Fibroblast of gingiva (primary cell): ENCODE measurements at regions not wholly inside any gene's neighbourhood (a gene's known extent, or its start where the extent isn't known, plus 50 kb on each side); places are given as distances from the start of the nearest gene placed in this dataset.

Experiments
- DNase-seq: peaks from one replicate; pipeline ENCODE4 v3.0.0-alpha.2; 2011; ENCODE audit warnings: low read depth

GRCh38 chr9:89865981-89866380, 261.2 kb downstream of the GADD45G start:
- DNase-seq = no peak

DNA sequence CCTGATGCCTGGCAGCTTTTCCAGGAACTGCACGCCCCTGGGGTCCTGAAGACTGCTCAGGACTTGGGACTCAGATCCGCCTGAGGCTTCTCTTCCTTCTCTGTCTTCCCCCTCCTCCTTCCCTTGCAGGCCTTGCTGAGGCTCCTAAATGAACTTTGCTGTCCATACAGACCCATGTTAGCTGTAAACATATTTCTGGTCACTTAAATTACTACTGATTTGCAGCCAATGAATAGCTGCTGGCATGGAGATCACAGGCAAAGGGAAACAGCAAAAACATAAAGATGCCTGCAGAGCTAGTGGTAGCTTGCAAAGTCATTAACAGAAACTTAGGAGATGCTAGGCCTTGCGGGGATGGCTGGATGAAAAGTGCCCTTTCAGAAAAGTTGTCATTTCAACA, 261.9 kb downstream of the GADD45G start:
- no peak for DNase-seq

DNA sequence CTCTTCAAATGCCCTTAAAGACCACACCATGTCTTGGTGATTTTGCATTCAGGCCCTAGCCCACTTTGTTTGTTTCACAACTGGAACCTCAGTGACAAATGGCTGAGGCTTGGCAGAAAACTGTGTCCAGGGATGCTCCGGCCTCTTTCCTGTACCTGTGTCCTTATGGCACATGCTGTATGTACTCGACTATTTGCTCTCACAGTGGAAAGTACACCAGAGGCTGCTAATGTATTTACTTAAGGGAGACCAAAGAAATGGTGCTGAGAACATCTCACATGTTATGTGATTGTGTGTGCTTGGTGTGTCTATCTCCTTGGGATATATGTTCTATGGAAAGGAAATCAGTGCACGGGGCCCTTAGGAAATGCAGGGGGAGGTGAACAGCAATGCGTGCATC, 263.3 kb downstream of the GADD45G start:
- no peak for DNase-seq

GRCh38 chr9:89869793-89870580, 265.2 kb downstream of the GADD45G start:
- no peak for DNase-seq

DNA sequence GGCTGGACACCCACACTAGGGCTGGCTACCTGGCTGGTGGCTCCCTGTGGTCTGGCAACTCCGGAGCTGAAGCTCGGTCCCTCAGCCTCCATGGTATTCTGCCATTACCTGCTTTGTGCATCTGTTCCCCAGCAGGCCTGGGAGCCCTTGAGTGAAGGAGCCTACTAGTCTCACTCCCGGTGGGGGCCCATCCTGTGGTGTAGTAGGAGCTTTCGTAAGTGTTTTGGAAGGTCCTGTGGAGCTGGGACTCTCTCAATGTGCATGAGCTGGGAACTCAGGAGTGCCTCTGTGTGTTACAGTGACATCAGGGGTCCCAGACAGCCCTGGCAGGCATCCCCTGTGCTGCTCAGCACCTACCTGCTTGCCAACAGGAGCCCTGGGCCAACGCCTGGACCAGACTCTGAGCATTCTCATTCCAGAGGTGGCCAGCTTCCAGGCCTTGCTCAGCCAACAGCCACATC, 267.1 kb downstream of the GADD45G start:
- no peak for DNase-seq

- no peak for DNase-seq
Observed at GRCh38 chr9:89872426-89872912, 267.7 kb downstream of the GADD45G start.

DNA sequence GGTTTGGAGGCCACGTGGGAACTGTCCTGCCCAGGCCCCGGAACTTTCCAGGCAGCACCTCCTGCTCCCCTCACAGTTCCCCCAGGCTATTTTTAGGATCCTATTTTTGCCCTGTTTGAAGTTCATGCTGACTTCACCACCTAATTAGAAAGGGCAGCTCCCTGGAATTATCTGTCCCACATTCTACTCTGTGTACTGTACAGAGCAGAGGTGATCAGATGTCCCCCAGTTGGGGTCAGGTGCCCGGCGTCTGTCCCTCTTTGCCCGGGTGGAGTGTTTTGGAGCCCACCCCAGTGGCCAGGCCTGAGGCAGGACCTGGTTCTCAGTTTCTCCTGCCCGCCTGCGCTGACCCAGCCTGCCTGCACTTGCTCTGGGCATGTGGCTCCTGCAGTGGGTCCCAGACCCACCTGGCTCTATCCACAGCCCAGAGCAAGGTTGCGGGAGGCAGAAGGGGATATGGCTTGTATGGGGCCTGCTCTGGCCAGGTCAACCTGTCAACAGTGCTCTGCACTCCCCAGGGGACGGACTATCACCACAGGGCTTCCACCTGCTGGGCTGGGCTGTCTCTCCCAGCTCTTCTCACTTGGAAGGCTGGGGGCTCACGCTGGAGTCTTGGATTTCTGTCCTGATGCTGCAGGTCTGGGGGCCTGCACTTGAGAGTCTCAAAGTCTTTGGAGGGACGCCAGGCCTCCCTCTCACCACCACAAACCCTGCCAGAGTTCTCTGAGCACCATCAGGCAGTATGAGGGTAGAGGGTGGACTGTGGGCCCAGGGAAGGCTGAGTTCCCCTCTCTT, 268.3 kb downstream of the GADD45G start:
- no peak for DNase-seq

DNA sequence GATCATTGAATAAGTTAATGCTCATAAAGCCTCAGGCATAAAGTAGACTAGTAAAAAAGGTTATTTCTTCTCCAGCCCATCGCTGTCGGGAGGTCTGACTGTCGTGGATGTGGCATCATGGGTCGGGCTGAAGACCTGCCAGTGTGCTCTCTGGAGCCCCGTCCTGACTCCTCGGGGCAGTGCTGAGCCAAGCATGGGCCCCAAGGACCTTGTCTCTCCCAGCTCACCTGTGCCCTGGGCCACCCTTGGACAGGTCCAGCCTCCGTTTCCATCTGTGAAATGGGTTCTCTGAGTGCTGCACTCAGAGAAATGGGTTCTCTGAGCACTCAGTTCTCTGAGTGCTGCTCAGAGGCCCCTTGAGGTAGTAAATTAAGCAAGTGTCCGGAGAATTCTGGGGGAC, 269.0 kb downstream of the GADD45G start:
- no peak for DNase-seq

GRCh38 chr9:89874351-89875321, 269.8 kb downstream of the GADD45G start:
- no peak for DNase-seq

- DNase-seq = no peak
Observed at GRCh38 chr9:89877051-89878002, 272.5 kb downstream of the GADD45G start.

DNA sequence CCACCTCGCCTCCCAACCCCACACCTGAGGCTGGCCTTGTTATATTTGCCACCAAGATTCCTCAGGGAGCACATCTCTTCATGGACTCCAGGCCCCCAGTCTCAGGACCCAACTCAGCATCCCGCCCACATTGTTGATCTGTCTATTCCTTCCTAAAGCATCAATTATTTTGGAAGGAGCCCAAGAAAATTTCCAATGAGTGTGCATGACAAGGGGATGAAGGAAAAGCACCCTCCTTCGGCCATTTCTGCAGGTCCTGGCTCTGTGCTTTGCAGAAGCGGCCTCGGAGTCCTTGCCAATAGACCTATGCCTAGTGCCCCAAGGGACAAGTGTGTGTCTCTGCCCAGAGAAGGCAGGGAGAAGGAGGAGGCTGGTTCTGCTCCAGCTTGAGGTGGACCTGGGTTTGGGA, 273.2 kb downstream of the GADD45G start:
- no peak for DNase-seq

GRCh38 chr9:89878687-89879086, 273.9 kb downstream of the GADD45G start:
- DNase-seq = no peak

GRCh38 chr9:89879276-89879675, 274.5 kb downstream of the GADD45G start:
- no peak for DNase-seq

DNA sequence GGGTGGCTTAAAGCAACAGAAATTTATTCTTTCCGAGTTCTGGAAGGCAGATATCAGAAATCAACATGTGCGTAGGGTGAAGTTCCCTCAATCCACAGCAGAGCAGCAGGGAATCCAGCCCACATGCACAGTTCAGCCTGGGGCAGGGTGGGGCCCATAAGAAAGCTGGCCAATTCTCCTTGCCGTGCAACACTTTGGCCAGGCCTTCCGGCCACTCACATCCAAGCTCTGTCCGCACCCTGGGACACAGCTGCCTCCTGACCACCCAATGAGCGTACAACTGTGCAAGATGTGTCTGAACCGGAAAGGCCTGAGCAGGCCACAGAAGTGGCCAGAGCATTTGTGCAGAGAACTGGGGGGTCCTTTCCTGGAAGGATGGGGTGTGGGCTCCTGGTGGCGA, 274.9 kb downstream of the GADD45G start:
- no peak for DNase-seq

DNA sequence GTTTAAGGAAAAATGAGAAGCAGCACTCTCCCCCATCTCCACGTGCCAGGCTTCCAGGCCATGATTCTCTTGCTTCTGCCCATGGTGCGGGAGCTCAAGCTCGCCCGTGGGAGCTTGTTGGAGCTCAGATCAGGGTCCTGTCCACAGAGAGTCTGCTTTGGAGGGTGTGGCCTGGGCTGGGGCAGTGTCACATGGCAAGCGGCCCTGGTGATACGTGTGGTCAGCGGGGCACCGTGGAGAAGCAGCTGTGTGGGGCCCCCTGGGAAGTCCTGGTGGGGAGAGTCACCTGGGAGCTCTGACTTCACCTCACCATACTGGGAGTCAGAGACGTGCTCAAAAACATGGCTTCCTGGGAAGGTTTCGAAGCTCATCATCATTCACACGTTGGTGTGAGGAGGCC, 275.3 kb downstream of the GADD45G start:
- DNase-seq = no peak

DNA sequence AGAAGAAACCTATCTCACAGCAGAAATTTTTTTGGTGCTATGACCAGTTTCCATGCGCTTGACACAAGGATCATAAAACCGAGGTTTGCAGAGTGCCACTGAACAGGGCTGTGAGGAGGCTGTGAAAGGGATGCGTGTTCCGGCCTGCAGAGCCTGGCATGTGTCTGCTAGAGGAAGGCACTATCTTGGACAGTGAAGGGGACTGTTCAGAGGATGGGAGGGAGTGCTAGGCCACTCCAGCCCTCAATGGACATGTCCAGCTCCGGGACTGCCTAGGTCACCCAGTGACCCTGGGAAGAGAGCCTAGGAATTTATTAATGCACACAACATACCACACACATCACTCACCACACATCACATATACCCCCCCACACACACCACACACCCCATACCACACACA, 275.9 kb downstream of the GADD45G start:
- no peak for DNase-seq

- no peak for DNase-seq
Observed at GRCh38 chr9:89881431-89881830, 276.6 kb downstream of the GADD45G start.

DNA sequence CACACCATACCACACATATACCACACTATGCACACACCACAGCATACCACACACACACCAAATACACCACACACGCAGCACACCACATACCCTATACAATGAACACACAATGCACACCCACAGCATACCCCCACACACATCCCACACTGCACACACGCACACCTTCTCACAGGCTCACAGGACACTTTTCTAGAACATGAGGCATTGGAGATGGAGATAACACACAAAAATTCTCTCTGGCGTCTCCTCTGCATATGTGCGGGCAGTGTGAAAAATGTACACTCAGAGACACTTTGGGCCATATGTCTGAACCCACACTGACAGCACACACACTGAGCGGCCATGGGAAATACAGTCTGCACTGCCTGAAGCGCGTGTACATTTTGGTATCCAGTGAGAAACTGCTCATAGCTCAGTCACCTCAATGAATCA, 278.1 kb downstream of the GADD45G start:
- DNase-seq = no peak

DNA sequence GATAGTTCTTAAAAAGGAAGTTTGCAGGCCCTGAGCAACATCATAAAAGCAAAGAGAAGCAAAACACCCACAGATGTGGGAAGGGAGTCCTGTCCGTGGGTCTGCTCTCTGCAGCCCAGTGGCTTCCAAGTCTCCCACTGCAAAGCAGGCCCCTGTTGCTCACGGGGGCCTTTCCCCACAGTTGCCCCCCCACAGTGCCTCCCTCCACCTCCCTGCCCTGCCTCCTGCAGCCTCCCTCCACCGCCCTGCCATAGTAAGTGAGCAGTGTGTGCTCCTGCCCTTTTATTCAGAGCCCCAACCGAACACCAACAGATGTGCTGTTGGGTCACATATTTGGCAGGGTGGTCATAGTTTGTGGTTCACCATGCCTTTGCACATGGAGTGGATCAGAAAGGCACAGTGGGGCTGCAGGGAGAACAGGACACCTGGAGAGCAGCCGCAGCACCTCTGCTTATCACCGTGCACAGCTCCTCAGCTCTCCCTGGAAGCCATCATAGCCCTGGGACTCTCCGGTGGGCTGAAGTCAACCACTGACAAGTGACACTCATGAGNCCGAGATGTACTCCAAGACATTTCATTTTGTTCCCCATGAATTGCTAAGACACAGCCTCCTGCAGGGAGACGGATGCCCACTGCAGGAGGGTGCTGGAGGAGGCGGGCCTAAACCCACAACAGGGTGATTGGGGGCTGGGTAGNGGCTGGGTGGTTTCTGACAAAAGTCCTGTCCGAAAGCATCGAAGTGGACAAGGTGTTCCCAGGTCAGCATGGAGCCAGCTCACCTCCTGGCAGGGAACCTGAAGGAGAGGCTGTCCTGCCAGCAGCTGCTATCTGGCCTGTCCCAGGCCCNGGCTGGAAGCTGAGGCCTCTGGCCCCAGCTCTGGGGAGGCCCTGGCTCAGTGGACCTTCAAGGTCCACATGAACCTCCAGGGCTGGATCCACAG, 278.9 kb downstream of the GADD45G start:
- DNase-seq = no peak
